Ammon's horn (tissue), 1 donor: ENCODE measurements at regions not wholly inside any gene's neighbourhood (a gene's known extent, or its start where the extent isn't known, plus 50 kb on each side); places are given as distances from the start of the nearest gene placed in this dataset.
"Not testable (repeated sequence)": the region's sequence is repeated elsewhere in the genome, so short reads cannot be mapped to it uniquely, and the experiment has no call there.

Source experiments
- DNase-seq: peaks from one replicate; pipeline ENCODE4 v3.0.0-alpha.2; 2016; ENCODE audit warnings: low spot score

DNA sequence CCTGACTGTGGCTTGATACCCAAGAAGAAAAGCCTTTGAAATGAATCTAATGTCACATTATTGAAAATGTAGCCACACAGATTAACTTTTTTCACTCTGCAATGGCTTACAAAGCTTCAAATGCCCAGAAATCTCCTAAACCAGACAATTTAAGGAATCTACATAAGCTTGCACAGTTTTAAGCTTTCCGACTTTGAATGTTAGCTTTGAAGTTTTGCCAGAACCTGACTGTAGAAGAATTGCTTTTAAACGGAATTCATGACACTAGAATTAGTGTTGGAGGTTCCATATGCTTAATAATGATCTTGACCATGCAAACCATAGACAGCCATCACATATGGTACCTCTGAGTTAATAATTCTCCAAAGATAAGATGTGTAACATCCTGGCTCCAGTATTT is 798.5 kb upstream of the EPHA7 start:
- no peak for DNase-seq

DNA sequence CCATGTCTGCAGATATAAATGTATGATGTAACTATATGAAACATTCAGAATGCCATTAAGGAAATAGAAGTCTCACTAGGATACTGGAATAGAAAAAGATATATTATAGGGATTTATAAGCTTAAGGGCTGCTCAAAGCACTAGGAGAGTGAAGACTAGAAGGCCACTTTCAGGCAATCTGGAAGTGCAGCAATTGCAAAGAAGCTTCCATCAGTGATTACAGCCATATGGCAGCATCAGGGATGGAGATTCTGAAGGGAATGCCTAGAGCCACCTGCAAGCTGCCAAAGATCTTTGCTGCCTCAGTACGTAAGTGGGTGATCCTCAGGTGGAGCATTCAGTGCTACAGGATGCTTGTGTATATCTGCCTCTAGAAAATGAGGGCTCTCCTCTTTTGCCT is 796.2 kb upstream of the EPHA7 start:
- DNase-seq: no peak

DNA sequence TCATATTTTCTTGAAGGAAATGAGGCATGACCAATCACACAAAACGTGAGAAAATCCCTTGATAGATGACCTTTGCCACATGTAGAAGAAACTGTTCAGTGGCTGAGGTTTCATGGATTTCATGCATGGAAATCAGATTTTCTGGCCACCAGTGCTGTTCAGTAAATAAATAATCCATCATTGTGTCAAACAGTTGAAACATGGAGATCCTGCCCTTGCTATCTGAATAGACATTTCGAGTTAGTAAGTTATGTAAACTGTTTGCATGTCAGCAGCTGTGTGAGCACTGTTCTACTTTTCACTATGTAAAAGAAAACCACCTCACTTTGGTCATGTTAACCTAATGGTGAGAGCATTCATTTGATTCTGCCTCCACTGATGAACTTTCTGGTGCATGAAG is 793.9 kb upstream of the EPHA7 start:
- DNase-seq: no peak

DNA sequence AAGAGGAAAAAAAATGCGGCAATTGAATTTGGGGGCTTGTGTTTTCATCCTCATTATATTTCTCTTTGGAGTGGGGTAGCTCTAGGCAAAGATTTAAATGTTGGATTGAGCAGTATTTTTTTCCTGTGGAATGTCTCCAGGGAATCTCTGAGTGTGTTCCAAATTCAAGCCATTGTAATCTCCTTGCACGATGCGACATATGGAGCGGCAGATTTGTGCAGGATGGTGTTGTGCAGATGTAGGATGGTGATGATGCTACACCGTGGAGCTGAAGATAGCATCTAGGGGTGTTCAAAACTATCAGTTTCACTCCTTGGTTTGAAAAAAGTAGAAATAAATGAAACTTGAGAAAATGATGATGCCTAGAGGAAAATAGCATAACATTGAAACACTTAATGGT is 777.5 kb upstream of the EPHA7 start:
- peak; percentile 22 for DNase-seq

DNA sequence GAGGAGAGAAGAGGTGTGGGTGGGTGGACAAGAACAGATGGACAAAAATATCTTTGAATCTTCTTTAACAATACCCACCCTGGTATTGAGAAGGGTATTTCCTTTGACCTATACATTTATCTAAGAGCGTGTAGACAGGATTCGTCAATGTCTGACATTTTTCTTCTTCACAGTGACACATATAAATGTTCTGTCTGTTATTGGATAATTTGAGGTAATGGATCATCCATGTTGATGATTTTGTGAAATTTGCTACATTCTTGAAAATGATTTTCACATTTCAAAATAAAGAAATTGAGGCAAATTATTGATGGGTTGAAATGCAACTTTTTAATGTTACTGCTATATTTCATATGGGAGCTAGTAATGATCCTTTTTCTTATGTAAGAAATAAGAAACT is 770.7 kb upstream of the EPHA7 start:
- DNase-seq: no peak

DNA sequence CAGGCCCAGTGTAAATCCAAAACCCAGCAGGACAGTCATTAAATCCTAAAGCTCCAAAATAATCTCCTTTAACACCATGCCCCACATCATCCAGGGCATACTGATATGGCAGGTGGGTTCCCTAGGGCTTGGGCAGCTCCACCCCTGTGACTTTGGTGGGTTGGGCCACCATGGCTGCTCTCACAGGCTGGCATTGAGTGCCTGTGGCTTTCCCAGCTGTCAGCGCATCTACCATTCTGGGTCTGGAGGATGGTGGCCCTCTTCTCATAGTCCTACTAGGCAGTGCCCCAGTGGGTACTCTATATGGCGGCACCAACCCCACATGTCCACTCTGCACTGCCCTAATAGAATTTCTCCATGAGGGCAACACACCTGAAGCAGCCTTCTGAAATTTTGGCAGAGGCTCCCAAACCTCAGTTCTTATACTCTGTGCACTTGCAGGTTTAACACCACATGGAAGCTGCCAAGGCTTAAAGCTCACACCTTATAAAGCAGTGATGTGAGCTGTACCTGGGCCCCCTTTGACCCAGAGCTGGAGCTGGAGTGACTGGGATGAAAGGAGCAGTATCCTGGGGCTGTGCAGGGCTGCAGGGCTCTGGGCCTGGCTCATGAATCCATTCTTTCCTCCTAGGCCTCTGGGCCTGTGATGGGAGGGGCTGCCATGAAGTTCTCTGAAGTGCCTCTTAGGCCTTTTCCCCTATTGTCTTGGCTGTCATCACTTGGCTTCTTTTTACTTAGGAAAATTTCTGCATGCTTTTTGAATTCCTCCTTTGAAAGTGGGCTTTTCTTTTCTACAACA is 765.5 kb upstream of the EPHA7 start:
- DNase-seq: no peak

DNA sequence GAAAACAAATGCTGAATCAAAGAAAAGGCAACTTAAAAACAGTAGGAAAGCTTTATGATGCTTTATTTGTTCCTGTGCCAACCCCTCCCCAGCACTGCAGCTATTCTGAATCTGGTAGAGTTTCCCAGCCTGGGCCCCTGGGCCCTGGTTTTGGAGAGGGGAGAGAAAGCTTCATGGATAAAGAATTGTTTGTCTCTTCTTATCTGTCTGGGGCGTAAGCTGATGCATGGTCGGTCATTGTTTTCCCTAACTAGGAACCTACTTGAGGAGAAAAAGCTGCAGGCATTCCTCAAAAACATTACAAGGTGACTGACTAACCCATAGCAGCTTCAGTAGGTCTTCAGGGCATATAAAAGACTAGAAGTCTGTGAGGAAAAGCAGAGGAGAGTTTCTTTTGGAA is 758.1 kb upstream of the EPHA7 start:
- DNase-seq: no peak

DNA sequence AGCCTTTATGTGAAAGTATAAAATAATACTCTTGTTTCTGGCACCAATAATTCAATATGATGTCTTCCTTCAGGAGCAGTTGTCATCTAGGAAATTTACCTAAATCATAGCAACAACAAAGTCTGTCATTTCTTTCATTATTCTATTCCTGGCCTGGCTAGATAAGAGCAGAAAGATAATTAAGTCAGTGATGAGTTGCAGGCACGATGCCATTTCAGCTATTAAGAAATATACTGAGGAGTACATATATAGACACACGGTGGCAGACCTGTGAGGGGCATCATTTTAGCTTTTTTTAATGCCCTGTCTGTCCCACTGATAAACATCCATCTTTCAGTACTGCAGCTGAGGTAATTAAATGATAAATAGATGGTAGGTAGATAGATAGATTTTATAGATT is 756.1 kb upstream of the EPHA7 start:
- DNase-seq: no peak

DNA sequence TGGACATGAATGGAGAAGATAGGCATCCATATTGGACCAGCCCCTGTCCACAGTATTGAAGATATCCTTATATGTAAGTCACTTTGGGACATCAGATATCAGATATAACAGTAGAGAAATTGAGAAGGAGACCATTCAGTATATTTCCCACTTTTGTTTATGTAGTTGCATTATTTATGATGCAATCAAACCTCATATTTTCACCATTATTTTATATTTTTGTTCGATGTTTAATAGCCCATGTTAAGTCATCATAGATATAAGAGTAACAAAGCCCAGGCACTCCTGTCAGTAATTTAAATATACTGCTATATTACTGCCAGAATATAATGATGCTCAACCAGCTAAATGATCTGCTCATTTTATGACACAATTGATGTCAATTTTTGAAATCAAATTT is 744.5 kb upstream of the EPHA7 start:
- no peak for DNase-seq

DNA sequence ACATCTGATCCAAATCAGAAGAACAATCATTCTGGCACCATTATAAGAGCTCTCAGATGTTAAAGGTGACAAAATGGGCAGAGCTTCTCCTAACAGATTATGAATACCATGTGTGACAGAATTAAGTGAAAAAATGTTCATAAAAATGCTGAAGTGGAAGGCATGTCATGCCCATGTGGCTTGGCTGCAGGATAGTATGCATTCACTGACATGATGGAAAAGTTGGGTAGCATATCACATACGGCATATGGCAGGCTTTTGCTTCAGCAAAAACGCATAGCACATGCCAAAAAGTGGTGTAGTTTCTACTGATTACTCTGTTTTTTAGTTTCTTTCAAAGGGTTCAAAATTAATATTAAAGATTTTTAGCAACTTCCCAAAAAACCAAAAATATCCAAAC is 731.5 kb upstream of the EPHA7 start:
- no peak for DNase-seq

DNA sequence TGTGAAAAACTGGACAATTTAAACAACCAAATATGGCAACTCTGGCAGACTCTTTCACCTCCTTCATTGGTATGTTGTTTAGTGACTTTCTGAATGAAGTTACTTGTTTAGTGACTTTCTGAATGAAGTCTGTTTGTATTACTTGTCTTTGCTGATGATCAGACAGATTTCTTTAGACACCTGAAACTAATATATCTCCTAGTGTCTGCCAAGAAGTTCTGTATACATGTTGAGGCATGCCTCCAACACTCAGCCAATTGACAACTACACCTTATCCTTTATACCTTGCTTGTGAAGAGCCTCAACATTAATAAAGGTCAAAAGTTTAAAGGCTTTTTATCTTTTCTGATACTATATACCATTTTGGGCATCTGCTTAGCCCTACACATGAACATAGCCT is 725.4 kb upstream of the EPHA7 start:
- DNase-seq: no peak

DNA sequence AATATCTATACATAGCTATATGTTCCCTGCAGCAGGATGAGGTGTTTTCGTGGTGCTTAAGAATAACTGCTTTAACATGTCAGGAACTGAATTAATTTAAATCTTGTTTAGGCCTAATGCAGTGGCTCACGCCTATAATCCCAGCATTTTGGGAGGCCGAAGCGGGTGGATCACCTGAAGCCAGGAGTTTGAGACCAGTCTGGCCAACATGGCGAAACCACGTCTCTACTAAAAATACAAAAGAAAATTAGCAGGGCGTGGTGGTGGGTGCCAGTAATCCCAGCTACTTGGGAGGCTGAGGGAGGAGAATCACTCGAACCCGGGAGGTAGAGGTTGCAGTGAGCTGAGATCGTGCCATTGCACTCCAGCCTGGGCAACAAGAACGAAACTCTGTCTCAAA is 717.8 kb upstream of the EPHA7 start:
- DNase-seq: not testable (repeated sequence)

DNA sequence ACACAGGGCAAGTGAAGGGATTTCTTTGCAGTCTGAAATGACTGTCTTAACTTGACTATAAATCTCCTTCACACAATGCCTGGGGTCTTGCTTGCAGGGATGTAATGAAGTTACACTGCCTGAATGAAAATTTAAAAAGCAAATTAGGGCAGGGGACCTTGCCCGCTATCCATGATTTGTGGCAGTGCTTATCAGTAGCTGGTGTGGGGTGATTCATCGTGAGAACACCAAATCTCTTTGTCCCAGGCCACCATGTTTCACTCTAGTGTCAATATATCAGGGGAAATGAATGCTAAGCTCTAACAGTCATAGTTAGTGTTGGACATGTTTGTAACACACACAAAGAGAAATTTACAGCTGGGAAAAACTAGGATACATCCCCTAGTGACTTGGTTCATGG is 713.7 kb upstream of the EPHA7 start:
- no peak for DNase-seq

DNA sequence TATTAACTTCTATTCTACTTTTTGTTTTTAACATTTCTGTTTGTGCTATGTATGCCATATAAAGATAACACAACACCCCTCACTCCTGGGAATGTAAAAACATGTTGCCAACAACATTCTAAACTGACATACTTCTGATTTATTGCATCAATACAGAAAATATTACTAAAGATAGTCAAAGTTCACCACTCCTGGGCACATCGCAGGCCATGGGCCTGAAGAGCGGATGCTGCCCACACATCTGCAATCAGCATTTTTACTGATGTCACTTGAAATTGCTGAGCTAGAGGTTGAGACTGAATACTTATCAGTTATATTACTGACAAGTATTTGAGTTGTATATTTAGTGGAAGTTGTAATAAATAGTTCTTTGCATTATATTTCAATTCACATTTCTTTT is 711.9 kb upstream of the EPHA7 start:
- DNase-seq: no peak

DNA sequence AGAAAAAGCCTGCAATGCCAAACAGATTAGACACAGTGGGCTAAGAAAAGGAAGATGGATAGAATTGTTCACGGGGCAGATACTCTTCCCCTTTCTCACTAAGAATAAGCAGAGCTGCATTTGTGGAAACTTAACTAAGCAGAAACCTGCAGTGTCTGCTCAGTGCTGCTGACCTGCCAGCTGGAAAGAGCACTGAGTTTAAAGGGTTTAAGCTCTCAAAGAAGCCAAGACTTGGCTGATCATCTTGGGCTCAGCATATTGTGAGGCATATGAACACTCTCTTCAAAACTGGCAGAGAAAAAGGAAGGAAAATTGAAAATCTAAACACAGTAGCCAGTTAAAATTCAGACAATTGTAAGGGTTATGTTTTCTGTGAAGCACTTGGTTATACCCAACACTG is 711.1 kb upstream of the EPHA7 start:
- peak; percentile 38 for DNase-seq

DNA sequence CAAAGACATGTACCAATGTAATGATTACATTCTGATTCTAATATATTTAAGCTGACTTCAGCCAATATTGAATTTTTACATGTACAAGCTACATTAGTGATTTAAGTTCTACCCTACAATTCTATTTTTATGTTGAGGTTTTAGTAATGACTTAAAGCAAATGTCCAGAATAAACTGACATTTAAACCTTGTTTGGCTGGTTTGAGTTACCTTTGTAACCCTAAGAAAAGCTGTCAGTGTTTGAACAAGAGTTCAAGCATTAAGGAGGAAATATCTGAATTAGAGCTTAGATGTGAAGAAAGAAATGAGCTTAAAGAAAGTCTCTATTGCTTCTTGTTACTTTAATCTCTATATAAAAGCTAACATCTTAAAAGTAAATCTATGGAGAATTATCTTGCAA is 710.6 kb upstream of the EPHA7 start:
- no peak for DNase-seq

DNA sequence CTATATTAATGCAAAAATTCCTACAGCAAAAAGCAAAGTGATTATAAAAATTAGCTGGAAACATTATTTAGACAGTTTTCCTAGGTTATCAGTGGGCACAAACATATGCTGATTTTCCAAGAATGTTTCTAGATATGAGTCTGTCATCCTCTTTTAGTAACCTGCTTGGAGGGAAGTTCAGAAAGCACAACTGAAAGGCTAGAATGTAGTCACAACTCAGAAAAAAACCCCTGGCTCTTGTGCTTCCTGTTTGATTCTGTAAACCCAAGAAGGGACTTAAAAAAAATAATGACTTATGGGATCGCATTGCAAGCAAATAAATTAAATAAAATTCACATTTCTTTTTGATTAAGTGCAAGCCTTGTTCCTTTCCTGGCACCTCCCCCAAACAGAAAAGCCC is 708.4 kb upstream of the EPHA7 start:
- DNase-seq: no peak

DNA sequence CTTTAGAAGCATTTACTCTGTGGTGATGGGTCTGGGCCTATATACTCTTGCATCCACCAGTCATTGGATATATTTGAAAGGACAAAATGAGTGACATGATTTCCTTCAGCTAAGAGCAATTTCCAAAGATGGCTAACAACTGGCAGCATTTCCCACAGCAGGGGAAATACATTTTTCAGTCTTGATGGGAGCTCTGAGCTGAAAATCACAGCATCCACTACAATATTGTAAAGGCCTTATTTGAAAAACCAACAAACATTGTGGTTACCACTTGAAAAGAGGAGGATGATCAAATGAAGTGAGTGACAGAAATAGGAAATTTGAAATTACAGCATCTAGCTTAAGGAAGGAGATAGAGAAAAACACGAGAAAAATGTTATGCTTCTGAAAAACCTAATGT is 705.0 kb upstream of the EPHA7 start:
- DNase-seq: no peak

DNA sequence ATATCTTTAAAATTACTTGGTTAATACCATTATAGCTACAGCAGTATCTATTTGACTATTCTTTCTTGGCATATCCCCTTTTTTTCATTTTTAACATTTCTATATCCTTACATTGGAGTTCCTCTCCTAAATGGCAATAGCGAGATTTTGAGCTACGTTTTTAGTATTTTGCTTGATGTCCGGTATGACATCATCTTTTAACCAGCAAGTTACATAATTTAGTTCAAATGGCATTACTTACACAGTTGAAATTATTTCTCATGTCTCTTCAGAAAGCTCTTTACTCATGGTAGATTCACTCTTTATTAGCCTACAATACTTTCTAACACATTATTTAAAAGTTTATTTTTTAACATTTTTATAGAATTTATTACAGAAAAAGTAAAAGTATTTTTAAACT is 701.7 kb upstream of the EPHA7 start:
- DNase-seq: no peak

DNA sequence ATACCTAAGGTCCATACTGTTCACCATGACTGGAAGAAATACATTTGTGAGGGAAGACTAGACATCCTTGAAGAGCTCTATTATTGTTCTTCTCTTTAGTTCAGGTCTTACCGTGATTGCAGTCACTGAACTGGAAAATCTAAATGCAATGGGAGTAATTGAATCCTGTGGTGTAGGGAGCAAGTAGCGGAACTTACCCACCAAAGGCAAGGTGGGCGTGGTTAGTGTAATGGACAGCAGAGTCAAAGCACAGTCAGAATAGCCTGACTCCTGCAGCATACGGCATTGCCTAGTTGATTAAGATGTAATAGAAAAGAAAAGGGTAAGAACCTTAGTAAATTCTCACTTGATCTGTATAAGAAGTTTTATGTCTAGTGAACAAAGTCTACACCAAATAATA is 679.7 kb upstream of the EPHA7 start:
- DNase-seq: no peak

DNA sequence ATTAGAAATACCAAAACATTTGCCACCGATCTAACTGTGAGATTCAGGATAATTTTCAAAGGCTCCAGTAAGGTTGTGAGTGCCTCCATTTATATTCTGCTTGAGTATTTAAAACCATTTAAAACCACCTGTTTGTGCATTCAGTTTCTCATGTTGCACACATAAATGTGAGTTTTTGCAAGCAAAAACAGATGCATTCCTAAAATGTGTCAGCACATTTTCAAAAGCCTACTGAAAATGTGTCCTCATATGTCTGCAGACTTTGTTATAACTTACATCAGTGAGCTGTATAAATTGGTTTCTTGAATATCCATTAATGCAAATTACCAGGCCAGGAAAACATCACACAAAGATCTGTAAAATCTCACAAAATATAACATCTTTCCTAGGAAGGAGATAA is 676.6 kb upstream of the EPHA7 start:
- peak; percentile 14 for DNase-seq

DNA sequence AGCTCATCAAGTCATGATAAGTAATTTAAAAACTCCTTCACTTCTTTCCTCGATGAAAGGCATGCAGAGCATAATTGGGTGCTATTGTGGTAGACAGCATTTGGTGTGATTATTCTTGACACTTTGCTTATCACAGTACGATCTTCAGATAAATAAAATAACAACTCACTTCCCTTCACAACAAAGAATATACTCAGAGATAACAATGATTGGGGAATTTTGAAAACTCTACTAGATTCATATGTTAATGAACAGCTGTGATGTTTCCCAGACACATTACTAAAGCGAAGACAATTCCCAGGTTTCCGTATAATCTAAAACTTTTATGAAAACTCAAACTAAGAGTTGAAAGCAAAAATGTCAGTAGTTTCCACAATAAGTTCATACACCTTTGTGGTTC is 670.6 kb upstream of the EPHA7 start:
- no peak for DNase-seq

DNA sequence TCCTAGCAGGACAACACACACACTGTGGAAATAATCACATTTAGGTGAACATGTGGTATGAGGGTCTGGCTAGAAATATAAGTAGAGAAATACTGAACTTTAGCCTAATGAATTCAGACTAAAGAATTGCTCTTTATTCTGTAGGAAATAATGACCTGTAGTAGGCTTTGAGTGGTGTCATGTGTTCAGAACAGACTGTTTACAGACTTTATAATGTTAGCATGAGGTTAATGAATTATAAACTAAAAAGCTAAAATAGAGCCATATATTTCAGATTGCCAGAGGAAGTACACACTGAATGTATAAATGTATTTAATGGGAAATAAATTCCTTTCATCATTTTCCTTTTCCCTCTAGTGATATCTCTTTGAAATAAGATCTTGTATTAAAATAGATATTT is 669.5 kb upstream of the EPHA7 start:
- DNase-seq: no peak

DNA sequence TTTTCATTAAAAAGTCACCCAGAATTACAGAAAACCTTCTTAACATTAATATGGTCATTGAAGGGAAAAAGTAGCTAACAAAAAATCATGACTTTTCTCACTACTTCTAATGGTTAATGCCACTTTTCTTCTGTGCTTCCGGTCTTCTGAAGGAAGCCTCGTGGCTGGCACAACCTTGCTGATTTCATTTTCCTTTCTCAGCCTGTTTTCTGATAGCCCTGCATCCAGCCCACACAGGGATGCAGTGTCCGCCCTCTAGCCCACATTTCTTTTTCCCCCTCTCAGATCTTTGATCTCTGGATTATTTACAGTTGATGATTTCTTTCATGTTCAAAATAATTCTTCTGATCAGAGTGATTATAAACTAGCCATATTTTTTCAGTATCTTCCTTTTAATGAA is 655.4 kb upstream of the EPHA7 start:
- no peak for DNase-seq

DNA sequence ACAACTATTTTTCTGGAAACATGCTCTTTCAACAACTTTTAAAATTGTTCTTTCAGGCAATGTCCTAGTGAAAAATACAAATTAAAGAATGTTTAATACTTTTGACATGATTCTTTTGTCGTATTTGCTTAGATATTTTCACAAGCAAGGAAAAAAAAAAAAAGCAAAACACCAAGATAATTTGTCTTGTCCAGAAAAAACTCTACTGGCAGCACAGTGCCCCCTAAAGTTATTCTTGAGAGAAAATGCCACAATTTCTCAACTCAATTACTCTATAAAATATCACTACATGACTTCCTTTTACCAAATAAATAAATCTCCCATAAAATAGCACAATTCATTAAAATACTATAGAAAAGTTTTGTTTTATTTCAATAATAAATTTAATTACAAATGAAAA is 652.5 kb upstream of the EPHA7 start:
- no peak for DNase-seq
